Skeletal muscle satellite cell (primary cell): ENCODE measurements at regions not wholly inside any gene's neighbourhood (a gene's known extent, or its start where the extent isn't known, plus 50 kb on each side); places are given as distances from the start of the nearest gene placed in this dataset.
"Not testable (repeated sequence)": the region's sequence is repeated elsewhere in the genome, so short reads cannot be mapped to it uniquely, and the experiment has no call there.

Experiments
- H3K27me3 ChIP-seq: 2 replicates; pipeline ENCODE4 v1.7.0; 2013; ENCODE audit warnings: low read length; ENCODE audit not compliant: control insufficient read depth, insufficient read depth
- H3K36me3 ChIP-seq: 2 replicates; pipeline ENCODE4 v1.7.0; 2013; ENCODE audit warnings: mild to moderate bottlenecking, control low read depth, low read length; ENCODE audit not compliant: insufficient read depth
- H3K4me1 ChIP-seq: 2 replicates; pipeline ENCODE4 v1.7.0; 2013; ENCODE audit warnings: low read length; ENCODE audit not compliant: control insufficient read depth, insufficient read depth
- H3K4me2 ChIP-seq: 2 replicates; pipeline ENCODE4 v1.7.0; 2013; ENCODE audit warnings: mild to moderate bottlenecking, low read length
- H3K4me3 ChIP-seq: 2 replicates; pipeline ENCODE4 v1.7.0; 2013; ENCODE audit warnings: low read length
- H3K9ac ChIP-seq: 2 replicates; pipeline ENCODE4 v1.7.0; 2013; ENCODE audit warnings: mild to moderate bottlenecking, low read depth, low read length, moderate library complexity
- H3K9me3 ChIP-seq: replicated peaks from 2 replicates; pipeline ENCODE4 v1.7.0; 2013; ENCODE audit warnings: mild to moderate bottlenecking, control low read depth, low read length

- H3K9me3 ChIP-seq = no peaks in the 10 kb centered on the region
- no peak overlapping the region for H3K9ac ChIP-seq
- H3K36me3 ChIP-seq = no peaks in the 10 kb centered on the region
- H3K27me3 ChIP-seq = no peaks in the 10 kb centered on the region
- H3K4me3 ChIP-seq = no peak overlapping the region
- H3K4me1 ChIP-seq = no peaks in the 10 kb centered on the region
- H3K4me2 ChIP-seq = no peak overlapping the region
Measured at GRCh38 chr10:17538941-17539340, 78.2 kb downstream of the HACD1 start.

- Histone ChIP-seq H3K27me3 (no peaks in the 10 kb centered on the region), H3K4me2 (no peak overlapping the region), H3K9me3 (no peaks in the 10 kb centered on the region), H3K4me3 (no peak overlapping the region), H3K36me3 (no peaks in the 10 kb centered on the region), H3K9ac (no peak overlapping the region), H3K4me1 (no peaks in the 10 kb centered on the region)
Measured at GRCh38 chr10:17537281-17537680, 79.9 kb downstream of the HACD1 start.

- Histone ChIP-seq H3K4me2 (no peak overlapping the region), H3K4me1 (no peaks in the 10 kb centered on the region), H3K4me3 (no peak overlapping the region), H3K27me3 (no peaks in the 10 kb centered on the region), H3K36me3 (no peaks in the 10 kb centered on the region), H3K9me3 (no peaks in the 10 kb centered on the region), H3K9ac (no peak overlapping the region)
Measured at GRCh38 chr10:17536221-17536620, 81.0 kb downstream of the HACD1 start.

GRCh38 chr10:17533731-17534130 lies 79.3 kb upstream of the ST8SIA6 start:
- Histone ChIP-seq H3K4me2 (no peak overlapping the region), H3K9ac (no peak overlapping the region), H3K27me3 (no peaks in the 10 kb centered on the region), H3K4me3 (no peak overlapping the region), H3K36me3 (no peaks in the 10 kb centered on the region), H3K4me1 (peaks cover 1% of the 10 kb centered on the region), H3K9me3 (no peaks in the 10 kb centered on the region)

- Histone ChIP-seq H3K9ac (no peak overlapping the region), H3K27me3 (no peaks in the 10 kb centered on the region), H3K36me3 (no peaks in the 10 kb centered on the region), H3K4me3 (no peak overlapping the region), H3K9me3 (no peaks in the 10 kb centered on the region), H3K4me1 (peaks cover 22% of the 10 kb centered on the region), H3K4me2 (no peak overlapping the region)
Measured at GRCh38 chr10:17528306-17528862, 74.0 kb upstream of the ST8SIA6 start.

GRCh38 chr10:17527514-17528146 lies 73.2 kb upstream of the ST8SIA6 start:
- peak overlapping the region; percentile 72 for H3K9ac ChIP-seq
- H3K9me3 ChIP-seq = no peaks in the 10 kb centered on the region

GRCh38 chr10:17526571-17526970 lies 72.2 kb upstream of the ST8SIA6 start:
- H3K4me3 ChIP-seq, H3K27me3 ChIP-seq, H3K36me3 ChIP-seq, H3K9me3 ChIP-seq, H3K4me2 ChIP-seq, H3K9ac ChIP-seq: not testable (repeated sequence)
- H3K4me1 ChIP-seq = peaks cover 22% of the 10 kb centered on the region

More at GRCh38 chr10:17527514-17528146, 73.2 kb upstream of the ST8SIA6 start:
- peaks cover 22% of the 10 kb centered on the region for H3K4me1 ChIP-seq
- peak overlapping the region; percentile 62 for H3K4me2 ChIP-seq
- no peaks in the 10 kb centered on the region for H3K36me3 ChIP-seq
- H3K4me3 ChIP-seq = peak overlapping the region; percentile 34
- no peaks in the 10 kb centered on the region for H3K27me3 ChIP-seq

GRCh38 chr10:17523917-17524316 lies 69.5 kb upstream of the ST8SIA6 start:
- Histone ChIP-seq H3K9ac (no peak overlapping the region), H3K4me2 (no peak overlapping the region), H3K36me3 (no peaks in the 10 kb centered on the region), H3K27me3 (no peaks in the 10 kb centered on the region), H3K9me3 (no peaks in the 10 kb centered on the region), H3K4me1 (peaks cover 22% of the 10 kb centered on the region), H3K4me3 (no peak overlapping the region)

- no peaks in the 10 kb centered on the region for H3K27me3 ChIP-seq
- no peak overlapping the region for H3K9ac ChIP-seq
Measured at GRCh38 chr10:17523246-17523753, 68.9 kb upstream of the ST8SIA6 start.

GRCh38 chr10:17522269-17522668 lies 67.9 kb upstream of the ST8SIA6 start:
- H3K4me1 ChIP-seq, H3K9ac ChIP-seq, H3K9me3 ChIP-seq, H3K27me3 ChIP-seq, H3K4me2 ChIP-seq, H3K4me3 ChIP-seq, H3K36me3 ChIP-seq: not testable (repeated sequence)

More at GRCh38 chr10:17523246-17523753, 68.9 kb upstream of the ST8SIA6 start:
- Histone ChIP-seq H3K4me1 (peaks cover 16% of the 10 kb centered on the region), H3K4me3 (no peak overlapping the region), H3K9me3 (no peaks in the 10 kb centered on the region), H3K36me3 (no peaks in the 10 kb centered on the region), H3K4me2 (no peak overlapping the region)

GRCh38 chr10:17519457-17519856 lies 65.1 kb upstream of the ST8SIA6 start:
- Histone ChIP-seq H3K4me1 (no peaks in the 10 kb centered on the region), H3K27me3 (no peaks in the 10 kb centered on the region), H3K9ac (no peak overlapping the region), H3K4me2 (no peak overlapping the region), H3K36me3 (no peaks in the 10 kb centered on the region), H3K4me3 (no peak overlapping the region), H3K9me3 (no peaks in the 10 kb centered on the region)

- no peaks in the 10 kb centered on the region for H3K27me3 ChIP-seq
- H3K4me1 ChIP-seq = peaks cover 5% of the 10 kb centered on the region
- H3K4me3 ChIP-seq = no peak overlapping the region
- H3K36me3 ChIP-seq = no peaks in the 10 kb centered on the region
- no peak overlapping the region for H3K9ac ChIP-seq
- no peaks in the 10 kb centered on the region for H3K9me3 ChIP-seq
- no peak overlapping the region for H3K4me2 ChIP-seq
Measured at GRCh38 chr10:17518338-17518737, 63.9 kb upstream of the ST8SIA6 start.
